SK-N-SH (cell line): ENCODE measurements at regions not wholly inside any gene's neighbourhood (a gene's known extent, or its start where the extent isn't known, plus 50 kb on each side); places are given as distances from the start of the nearest gene placed in this dataset.

Experiments used
- CTCF ChIA-PET: fragments of 300-600, 350-600 bp; formaldehyde crosslinking; extraction: SDS; loops from one replicate; lab custom pipeline; 2021; lab: Yijun Ruan, JAX
- POLR2A ChIA-PET: fragments of 350-600 bp; sonication (Branson Sonifier 250); formaldehyde crosslinking; extraction: SDS; loops from one replicate; lab custom pipeline; 2020; ENCODE audit warnings: antibody characterized with exemption, inconsistent platforms; lab: Yijun Ruan, JAX
- DNase-seq: peaks from one replicate; pipeline ENCODE4 v3.0.0; 2012
- H2AFZ ChIP-seq: fragments of 200-600 bp; sonication (generic); 2 replicates; pipeline ENCODE4 v1.8.1; 2016; ENCODE audit warnings: antibody characterized with exemption, mild to moderate bottlenecking, low read depth
- H3F3A ChIP-seq: fragments of 200-600 bp; sonication (generic); replicated peaks from 2 replicates; pipeline ENCODE3; 2016; ENCODE audit warnings: antibody characterized with exemption, mild to moderate bottlenecking; ENCODE audit not compliant: insufficient read depth
- H3K27ac ChIP-seq, 2 experiments: fragments of 200-500 bp in 1 of 2; fragments of 200-600 bp in 1 of 2; sonication (Bioruptor generic) in 1 of 2; sonication (generic), shearing (Covaris generic) in 1 of 2; 2 replicates each; pipeline versions ENCODE4 v1.5.1 to v1.6.1; 2014 to 2016; ENCODE audit warnings: low read depth in 2 of 2, inconsistent platforms in 1 of 2, low read length in 1 of 2, mild to moderate bottlenecking in 1 of 2, mixed read lengths in 1 of 2
- H3K27me3 ChIP-seq: fragments of 200-600 bp; sonication (generic), shearing (Covaris generic); 2 replicates; pipeline ENCODE4 v1.6.1; 2016; ENCODE audit warnings: mixed run types; ENCODE audit not compliant: insufficient read depth
- H3K36me3 ChIP-seq, 2 experiments: fragments of 200-500 bp in 1 of 2; fragments of 200-600 bp in 1 of 2; sonication (Bioruptor generic) in 1 of 2; sonication (generic) in 1 of 2; replicated peaks in 1 of 2; 2 replicates each; pipeline versions ENCODE3 to v1.5.1; 2014 to 2016; ENCODE audit warnings: low read length in 1 of 2, mild to moderate bottlenecking in 1 of 2; ENCODE audit not compliant: insufficient read depth in 2 of 2, control insufficient read depth in 1 of 2
- H3K4me1 ChIP-seq, 2 experiments: fragments of 200-500 bp in 1 of 2; fragments of 200-600 bp in 1 of 2; sonication (Bioruptor generic) in 1 of 2; sonication (generic), shearing (Covaris generic) in 1 of 2; 2 replicates each; pipeline versions ENCODE4 v1.5.1 to v1.6.1; 2014 to 2016; ENCODE audit warnings: low read depth in 1 of 2, low read length in 1 of 2, mixed run types in 1 of 2; ENCODE audit not compliant: insufficient read depth in 2 of 2, control insufficient read depth in 1 of 2
- H3K4me2 ChIP-seq: fragments of 200-600 bp; sonication (generic), shearing (Covaris generic); 2 replicates; pipeline ENCODE4 v1.6.1; 2017; ENCODE audit warnings: mixed run types
- H3K4me3 ChIP-seq, 2 experiments: fragments of 200-500 bp in 1 of 2; fragments of 200-600 bp in 1 of 2; sonication (Bioruptor generic) in 1 of 2; sonication (generic), shearing (Covaris generic) in 1 of 2; 2 replicates each; pipeline versions ENCODE4 v1.5.1 to v1.8.1; 2014 to 2016; ENCODE audit warnings: low read depth in 2 of 2, inconsistent platforms in 1 of 2, low read length in 1 of 2, mild to moderate bottlenecking in 1 of 2, mixed read lengths in 1 of 2, moderate library complexity in 1 of 2
- H3K79me2 ChIP-seq: fragments of 200-600 bp; sonication (generic); 2 replicates; pipeline ENCODE4 v1.8.1; 2017; ENCODE audit warnings: mild to moderate bottlenecking; ENCODE audit not compliant: insufficient read depth
- H3K9ac ChIP-seq: fragments of 200-600 bp; sonication (generic); 2 replicates; pipeline ENCODE4 v1.6.1; 2017; ENCODE audit warnings: mixed run types
- H3K9me2 ChIP-seq: fragments of 200-600 bp; sonication (generic); 2 replicates; pipeline ENCODE4 v1.6.1; 2017; ENCODE audit warnings: mixed run types
- H3K9me3 ChIP-seq: fragments of 200-600 bp; sonication (generic); 2 replicates; pipeline ENCODE4 v1.6.1; 2017; ENCODE audit warnings: mixed run types, mild to moderate bottlenecking, moderate library complexity
- H4K20me1 ChIP-seq: fragments of 200-600 bp; sonication (generic); 2 replicates; pipeline ENCODE4 v1.6.1; 2017; ENCODE audit warnings: mild to moderate bottlenecking, mixed run types; ENCODE audit not compliant: insufficient read depth
- CHD2 ChIP-seq: fragments of 150-350 bp; IDR thresholded peaks from 2 replicates; pipeline ENCODE4 v1.6.1; 2018; ENCODE audit warnings: low read length; ENCODE audit not compliant: partially characterized antibody
- ELF1 ChIP-seq: IDR thresholded peaks from 2 replicates; pipeline ENCODE4 v1.4.0; 2012
- EP300 ChIP-seq, 2 experiments: IDR thresholded peaks; 2 replicates each; pipeline versions ENCODE4 v1.4.0 to v1.6.1; 2012; ENCODE audit warnings: borderline replicate concordance in 1 of 2, low read depth in 1 of 2, low read length in 1 of 2
- EZH2phosphoT487 ChIP-seq: fragments of 200-600 bp; sonication (generic); IDR thresholded peaks from 2 replicates; pipeline ENCODE4 v1.6.1; 2017; ENCODE audit warnings: low read depth, mixed run types, mild to moderate bottlenecking, antibody characterized with exemption, moderate library complexity, borderline replicate concordance
- GABPA ChIP-seq: IDR thresholded peaks from 2 replicates; pipeline ENCODE4 v1.4.0; 2012; ENCODE audit warnings: low read depth, mild to moderate bottlenecking
- IRF3 ChIP-seq: fragments of 150-350 bp; IDR thresholded peaks from 2 replicates; pipeline ENCODE4 v1.6.1; 2016; ENCODE audit warnings: mild to moderate bottlenecking, low read depth, low read length
- JUND ChIP-seq: IDR thresholded peaks from 2 replicates; pipeline ENCODE4 v1.4.0; 2012
- MEF2A ChIP-seq: IDR thresholded peaks from 2 replicates; pipeline ENCODE4 v1.4.0; 2012; ENCODE audit warnings: low read depth, borderline replicate concordance
- PBX3 ChIP-seq: IDR thresholded peaks from 2 replicates; pipeline ENCODE4; 2012
- RCOR1 ChIP-seq: fragments of 150-350 bp; IDR thresholded peaks from 2 replicates; pipeline ENCODE4 v1.6.1; 2017; ENCODE audit warnings: antibody characterized with exemption, low read length
- RXRA ChIP-seq: IDR thresholded peaks from 2 replicates; pipeline ENCODE4 v1.4.0; 2012; ENCODE audit warnings: low read depth, mild to moderate bottlenecking, borderline replicate concordance
- SIN3A ChIP-seq: IDR thresholded peaks from 2 replicates; pipeline ENCODE4 v1.6.1; 2012; ENCODE audit warnings: low read depth, mild to moderate bottlenecking, low read length, moderate library complexity, borderline replicate concordance
- TCF12 ChIP-seq: IDR thresholded peaks from 2 replicates; pipeline ENCODE4 v1.4.0; 2012
- TEAD4 ChIP-seq: IDR thresholded peaks from 2 replicates; pipeline ENCODE4 v1.4.0; 2012; ENCODE audit warnings: mild to moderate bottlenecking, borderline replicate concordance; ENCODE audit not compliant: insufficient read depth
- WGBS: methylation state at CpG from one replicate; pipeline ENCODE4 v1.1.6; 2017; ENCODE audit warnings: low lambda C conversion rate; 5-methylcytosine and 5-hydroxymethylcytosine counted together
- TF ChIP-seq, protein P1 (sequence below): IDR thresholded peaks from 2 replicates; pipeline ENCODE4 v1.4.0; 2012; ENCODE audit warnings: low read depth

GRCh38 chr5:74367241-74367733 is 273.2 kb downstream of the ENC1 start (continued):
- TF ChIP-seq IRF3, result no peak

- Histone ChIP-seq H2AFZ (no peak overlapping the region), H3K79me2 (no peaks in the 10 kb centered on the region), H4K20me1 (no peaks in the 10 kb centered on the region), H3K9ac (no peak overlapping the region), H3K36me3 (no peaks in the 10 kb centered on the region), H3K27ac (no peak overlapping the region), H3K27me3 (no peaks in the 10 kb centered on the region), H3K4me1 (no peaks in the 10 kb centered on the region), H3K9me3 (no peaks in the 10 kb centered on the region), H3K4me3 (no peak overlapping the region), H3K4me2 (no peak overlapping the region), H3K9me2 (no peaks in the 10 kb centered on the region), H3F3A (no peaks in the 10 kb centered on the region)
- no peak for DNase-seq
- ChIA-PET POLR2A (no interaction called here), CTCF (no interaction called here)
- no peak for TF ChIP-seq MEF2A
- no peak for TF ChIP-seq TCF12
- no peak for TF ChIP-seq RXRA
- no peak for TF ChIP-seq PBX3
- TF ChIP-seq, protein P1, sequence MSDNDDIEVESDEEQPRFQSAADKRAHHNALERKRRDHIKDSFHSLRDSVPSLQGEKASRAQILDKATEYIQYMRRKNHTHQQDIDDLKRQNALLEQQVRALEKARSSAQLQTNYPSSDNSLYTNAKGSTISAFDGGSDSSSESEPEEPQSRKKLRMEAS, result no peak
- no peak for TF ChIP-seq RCOR1
- TF ChIP-seq SIN3A, result no peak
- no peak for TF ChIP-seq EZH2phosphoT487
- TF ChIP-seq JUND, result no peak
- TF ChIP-seq CHD2, result no peak
- TF ChIP-seq GABPA, result no peak
- no peak for TF ChIP-seq EP300 (IDR thresholded peaks at IDR 0.05; ENCODE audit: borderline replicate concordance in 1 of 2, low read depth in 1 of 2, low read length in 1 of 2)
- TF ChIP-seq TEAD4, result no peak
- WGBS, result 25% methylated on average over 1 of the region's 1 CpG
Measured at GRCh38 chr5:74365723-74366122, 274.8 kb downstream of the ENC1 start.

- 89% methylated on average over 4 of the region's 4 CpGs for WGBS
- H3K9me3 ChIP-seq, result no peaks in the 10 kb centered on the region
- CTCF ChIA-PET, result interaction anchor here (2.2 kb wide), 1 partner anchor 8 kb away, joined by 6 read pairs; no protein-coding TSS in a partner anchor
- no peak overlapping the region for H3K4me2 ChIP-seq
- TF ChIP-seq ELF1 (no peak), TEAD4 (no peak), JUND (no peak), EZH2phosphoT487 (no peak)
- TF ChIP-seq, all 33 proteins: peak for 0
- H3K27ac ChIP-seq, result no peak overlapping the region
- H2AFZ ChIP-seq, result no peak overlapping the region
- H3K4me1 ChIP-seq, result no peaks in the 10 kb centered on the region
- H3K27me3 ChIP-seq, result no peaks in the 10 kb centered on the region
- POLR2A ChIA-PET, result no interaction called here
- no peaks in the 10 kb centered on the region for H3F3A ChIP-seq
- DNase-seq, result no peak
- H3K9ac ChIP-seq, result no peak overlapping the region
- no peaks in the 10 kb centered on the region for H3K79me2 ChIP-seq
- H3K36me3 ChIP-seq, result no peaks in the 10 kb centered on the region
- no peaks in the 10 kb centered on the region for H3K9me2 ChIP-seq
- H4K20me1 ChIP-seq, result no peaks in the 10 kb centered on the region
- H3K4me3 ChIP-seq, result no peak overlapping the region
Measured at GRCh38 chr5:74364507-74364906, 276.0 kb downstream of the ENC1 start.
